ENCODE measurements at regions not wholly inside any gene's neighbourhood (a gene's known extent, or its start where the extent isn't known, plus 50 kb on each side); places are given as distances from the start of the nearest gene placed in this dataset.
"Not testable (repeated sequence)": the region's sequence is repeated elsewhere in the genome, so short reads cannot be mapped to it uniquely, and the experiment has no call there.

DNA sequence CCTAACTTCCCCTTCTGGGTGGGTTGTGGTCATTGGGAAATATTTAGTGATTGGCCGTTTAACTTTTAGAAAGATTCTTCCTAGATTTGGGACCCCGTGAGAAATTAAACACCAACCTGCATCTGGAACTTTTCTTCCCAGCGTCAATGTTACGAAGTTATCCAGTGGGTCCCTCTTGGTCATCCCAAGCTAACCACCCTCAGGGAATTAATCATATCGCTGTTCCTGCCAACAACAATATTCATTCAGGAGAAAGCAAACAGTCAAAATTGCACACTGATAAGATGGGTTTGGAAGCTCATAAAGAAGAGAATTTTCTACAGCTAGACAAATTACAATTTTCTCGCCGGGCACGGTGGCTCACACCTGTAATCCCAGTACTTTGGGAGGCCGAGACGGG lies 121.2 kb upstream of the STX18 start:
- no peak for DNase-seq

DNA sequence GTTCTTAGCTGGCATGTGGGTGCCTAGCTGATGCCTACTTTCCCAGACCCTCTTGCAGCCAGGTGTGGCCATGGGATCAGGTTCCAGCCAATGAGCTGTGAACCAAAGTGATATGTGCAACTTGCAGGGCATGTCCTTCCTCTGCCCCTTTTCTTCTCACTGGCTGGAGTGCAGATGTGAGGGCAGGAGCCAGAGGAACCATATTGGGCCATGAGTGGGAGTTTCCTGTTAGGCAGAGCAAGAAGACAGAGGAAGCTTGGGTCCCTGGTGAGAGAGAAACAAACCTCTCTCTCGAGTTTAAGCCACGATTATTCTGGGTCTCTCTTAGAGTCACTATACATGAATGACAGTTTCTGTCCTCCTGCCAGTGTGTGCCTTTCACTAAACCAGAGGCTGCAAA lies 120.4 kb upstream of the STX18 start:
- DNase-seq, result no peak

DNA sequence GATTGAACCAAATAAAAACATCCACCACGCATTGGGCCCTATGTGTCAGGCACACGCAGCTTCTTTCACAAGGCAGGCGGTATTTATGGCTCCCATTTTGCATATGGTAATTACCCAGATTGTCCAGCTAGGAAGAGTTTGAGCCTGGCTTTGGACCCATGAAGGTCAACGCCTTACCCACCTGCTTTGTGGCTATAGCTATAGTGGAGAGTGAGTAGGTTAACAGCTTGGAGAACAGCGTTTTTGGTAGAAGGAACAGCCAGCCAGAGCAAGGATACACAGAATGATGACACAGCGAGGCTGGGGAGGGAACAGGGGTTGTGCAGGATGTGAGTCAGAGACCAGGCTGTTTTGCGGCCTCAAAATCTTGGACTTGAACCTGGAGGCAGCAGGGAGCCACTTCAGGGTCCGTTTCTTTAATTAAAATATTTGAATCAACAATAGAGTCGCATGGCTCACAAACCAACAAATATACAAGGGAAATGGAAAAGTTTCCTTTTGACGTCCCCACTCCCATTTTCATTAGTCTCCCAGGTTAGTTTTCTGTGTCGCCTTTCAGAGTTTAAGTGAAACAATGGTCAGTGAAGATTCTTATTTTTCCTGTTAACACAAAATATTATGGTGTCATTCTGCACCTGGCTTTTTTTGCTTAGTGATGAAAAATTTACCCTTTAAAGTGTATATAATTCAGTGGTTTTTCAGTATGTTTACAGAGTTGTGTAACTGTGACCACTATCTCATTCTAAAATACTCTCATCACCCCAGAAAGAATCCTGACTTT lies 118.2 kb upstream of the STX18 start:
- no peak for DNase-seq

DNA sequence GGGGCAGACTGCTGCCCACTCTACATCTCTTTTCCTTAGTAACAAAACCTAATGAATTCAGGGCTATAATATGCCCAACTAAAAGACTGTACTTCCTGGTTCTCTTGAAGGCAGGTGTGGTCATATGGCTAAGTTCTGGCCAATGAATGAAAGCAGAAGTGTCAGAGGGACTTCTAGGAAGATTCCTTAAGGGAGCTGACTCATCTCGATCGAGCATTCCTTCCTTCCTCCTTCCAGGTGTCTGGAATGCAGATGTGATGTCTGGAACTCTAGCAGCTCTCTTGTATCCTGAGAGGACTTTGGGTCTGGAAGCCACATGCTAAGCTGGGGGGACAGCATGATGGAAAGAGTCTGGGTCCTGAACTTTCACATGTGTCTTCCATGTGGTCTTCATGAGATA lies 116.2 kb upstream of the STX18 start:
- no peak for DNase-seq

DNA sequence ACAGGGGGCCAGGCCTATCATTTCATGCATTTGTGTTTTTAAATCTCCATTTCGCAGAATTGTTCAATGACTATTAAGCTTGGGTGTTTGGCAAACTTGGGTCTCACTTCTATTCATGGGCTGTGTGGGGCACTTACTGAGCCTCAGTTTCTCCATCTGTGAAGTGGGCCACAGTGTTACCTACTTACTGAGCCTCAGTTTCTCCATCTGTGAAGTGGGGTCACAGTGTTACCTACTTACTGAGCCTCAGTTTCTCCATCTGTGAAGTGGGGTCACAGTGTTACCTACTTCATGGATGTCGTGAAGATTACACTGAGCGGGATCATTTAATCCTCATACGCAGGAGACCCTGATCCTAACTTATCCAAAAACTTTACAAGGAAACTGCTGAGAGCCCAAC lies 115.1 kb upstream of the STX18 start:
- no peak for DNase-seq

DNA sequence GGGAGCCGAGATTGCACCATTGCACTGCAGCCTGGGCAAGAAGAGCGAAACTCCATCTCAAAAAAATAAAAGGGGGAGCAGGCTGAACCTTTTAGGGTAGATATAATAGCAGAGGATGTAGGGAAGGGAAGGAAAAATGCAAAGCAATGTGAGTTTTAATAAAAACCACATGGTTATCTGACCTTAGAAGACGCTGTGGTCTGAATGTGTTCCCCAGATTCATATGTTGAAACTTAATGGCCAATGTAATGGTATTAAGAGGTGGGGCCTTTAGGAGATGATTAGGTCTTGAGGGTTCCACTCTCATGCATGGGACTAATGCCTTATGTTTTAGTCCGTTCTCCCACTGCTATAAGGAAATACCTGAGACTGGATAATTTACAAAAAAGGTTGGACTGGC lies 114.1 kb upstream of the STX18 start:
- DNase-seq, result no peak

DNA sequence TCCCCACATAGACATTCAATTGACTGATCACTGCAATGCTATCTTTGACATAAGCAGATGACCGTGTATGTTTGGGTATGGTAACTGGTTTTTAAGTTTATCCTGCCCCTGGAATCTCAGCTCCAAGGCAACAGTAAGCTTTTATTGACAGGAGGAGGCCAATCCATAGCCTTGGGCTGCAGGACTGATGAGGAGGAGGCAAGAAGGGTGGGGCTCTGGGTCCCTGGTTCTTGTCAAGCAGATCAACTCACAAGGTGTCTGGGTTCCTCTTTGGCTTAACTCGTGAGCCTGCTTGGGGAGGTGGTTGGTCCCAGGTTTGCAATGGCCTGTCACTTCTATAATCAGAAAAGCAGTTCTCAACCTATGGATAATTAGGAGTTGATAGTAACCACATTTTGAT lies 113.2 kb upstream of the STX18 start:
- no peak for DNase-seq

DNA sequence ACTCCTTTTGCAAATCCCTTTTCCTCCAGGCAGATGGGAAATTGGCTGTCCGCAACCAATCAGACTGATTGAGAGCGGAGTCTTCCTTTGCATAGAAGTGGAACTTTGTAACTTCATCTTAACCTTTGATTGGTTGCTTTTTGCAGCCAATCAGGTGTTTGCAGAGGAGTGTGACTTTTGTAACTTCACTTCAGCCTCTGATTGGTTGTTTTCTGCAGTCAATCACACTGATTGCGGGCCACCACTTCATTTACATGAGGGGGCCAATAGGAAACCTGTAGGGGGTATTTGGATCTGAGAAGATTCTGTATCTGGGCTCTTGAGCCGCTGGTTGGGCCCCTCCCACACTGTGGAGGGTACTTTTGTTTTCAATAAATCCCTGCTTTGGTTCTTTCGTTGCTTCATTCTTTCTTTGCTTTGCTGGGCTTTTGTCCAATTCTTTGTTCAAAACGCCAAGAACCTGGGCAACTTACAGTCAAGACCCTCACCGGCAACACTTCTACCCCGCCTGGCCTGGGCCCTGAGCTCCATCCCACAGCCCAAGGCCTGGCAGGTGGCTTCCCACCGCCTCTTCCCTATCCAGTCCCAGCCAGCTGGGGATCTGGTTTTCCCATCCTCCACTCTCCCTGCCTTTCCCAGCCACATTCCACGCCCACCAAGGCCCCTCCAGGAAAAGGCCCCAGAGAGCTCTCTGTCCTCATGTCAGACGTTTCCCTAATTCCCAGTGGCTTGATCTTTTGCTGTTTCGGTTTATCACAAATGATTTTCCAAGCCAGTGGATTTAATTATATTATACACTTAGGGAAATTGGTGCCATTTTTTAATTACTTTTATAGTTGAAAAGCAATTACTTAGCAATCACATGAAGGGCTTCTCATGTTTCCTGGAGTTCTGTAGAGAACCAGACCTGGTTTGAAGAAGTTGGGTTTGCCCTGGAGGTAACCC lies 110.2 kb upstream of the STX18 start:
- no peak for DNase-seq

DNA sequence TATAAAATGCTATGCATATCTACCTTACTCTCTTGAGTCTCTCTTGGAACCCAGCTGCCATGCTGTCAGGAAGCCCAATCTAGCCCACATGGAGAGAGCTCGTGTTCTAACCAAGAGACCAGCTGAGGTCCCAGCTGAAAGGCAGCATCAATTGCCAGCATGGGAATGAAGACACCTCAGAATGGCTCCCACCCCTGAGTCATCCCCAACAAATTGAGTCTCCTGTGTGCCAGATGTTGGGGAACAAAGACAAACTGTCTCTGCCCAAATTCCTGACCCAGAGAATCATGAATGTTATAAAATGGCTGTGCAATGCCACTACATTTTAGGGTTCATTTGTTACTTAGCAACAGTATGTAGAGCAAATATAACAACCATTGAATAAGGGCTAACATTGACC lies 105.2 kb upstream of the STX18 start:
- no peak for DNase-seq

DNA sequence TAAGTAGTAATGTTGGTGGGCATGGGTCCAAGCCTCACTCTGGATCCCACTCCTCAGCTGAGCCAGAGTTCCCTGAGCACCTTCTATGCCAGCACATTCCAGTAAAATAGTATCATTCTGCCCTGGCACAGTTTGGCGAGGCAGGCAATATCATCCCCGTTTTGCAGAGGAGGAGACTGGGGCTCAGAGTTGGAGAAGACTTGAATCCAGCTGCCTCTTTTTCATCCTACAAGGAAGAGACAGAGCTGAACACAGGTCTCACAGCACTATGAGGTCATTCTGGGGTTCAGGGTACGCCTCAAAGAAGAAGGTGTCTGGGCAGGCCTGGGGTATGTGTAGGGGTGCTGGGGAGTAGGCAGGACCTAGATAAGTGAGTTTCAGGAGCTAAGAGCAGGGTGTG lies 103.9 kb upstream of the STX18 start:
- no peak for DNase-seq

DNA sequence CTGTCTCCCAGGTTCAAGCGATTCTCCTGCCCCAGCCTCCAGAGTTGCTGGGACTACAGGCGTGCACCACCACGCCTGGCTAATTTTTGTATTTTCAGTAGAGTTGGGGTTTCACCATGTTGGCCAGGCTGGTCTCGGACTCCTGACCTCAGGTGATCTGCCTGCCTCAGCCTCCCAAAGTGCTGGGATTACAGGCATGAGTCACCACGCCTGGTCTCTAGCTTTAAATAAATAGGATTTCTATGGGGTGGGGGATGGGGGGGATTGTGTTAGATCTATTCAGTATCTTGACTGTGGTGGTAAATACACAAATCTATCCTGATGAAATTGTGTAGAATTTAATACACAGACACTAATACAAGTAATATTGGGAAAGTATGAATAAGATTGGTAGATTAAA lies 102.4 kb upstream of the STX18 start:
- not testable (repeated sequence) for DNase-seq

DNA sequence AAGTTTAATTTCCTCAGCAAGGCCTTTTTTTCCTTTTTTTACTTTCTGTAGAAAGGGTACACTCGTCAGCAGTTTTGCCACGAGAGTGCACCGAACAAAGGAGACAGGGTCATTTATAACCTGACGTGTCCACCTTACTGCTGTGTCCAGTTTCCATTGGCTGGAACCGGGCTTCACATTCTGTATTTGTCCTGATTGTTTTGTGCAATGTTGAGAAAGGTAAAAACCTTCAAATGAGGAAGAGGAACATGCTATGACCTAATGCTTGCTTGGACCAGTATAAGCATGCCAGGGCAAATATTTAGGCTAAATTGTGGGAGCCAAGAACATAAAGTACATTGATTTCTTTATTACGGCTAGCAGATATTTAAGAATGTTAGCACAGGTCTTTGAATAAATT lies 101.9 kb upstream of the STX18 start:
- not testable (repeated sequence) for DNase-seq

DNA sequence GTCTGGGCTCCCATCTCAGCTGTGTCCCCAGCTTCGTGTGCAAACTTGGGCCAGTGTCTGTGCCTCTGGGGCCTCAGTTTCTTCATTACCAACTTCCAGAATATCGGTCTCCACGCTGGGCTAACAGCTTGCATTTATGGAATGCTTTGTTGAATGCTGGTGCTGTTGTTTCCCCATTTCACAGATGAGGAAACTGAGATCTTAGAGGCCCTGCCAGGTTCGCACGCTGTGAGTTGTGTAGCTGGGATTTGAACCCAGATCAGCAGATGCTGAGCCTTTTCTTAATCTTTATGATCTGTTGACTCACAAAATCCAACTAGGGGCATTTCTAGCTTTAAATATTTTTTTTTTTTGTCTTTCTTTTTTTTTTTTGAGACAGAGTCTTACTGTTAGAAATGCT lies 101.5 kb upstream of the STX18 start:
- no peak for DNase-seq

DNA sequence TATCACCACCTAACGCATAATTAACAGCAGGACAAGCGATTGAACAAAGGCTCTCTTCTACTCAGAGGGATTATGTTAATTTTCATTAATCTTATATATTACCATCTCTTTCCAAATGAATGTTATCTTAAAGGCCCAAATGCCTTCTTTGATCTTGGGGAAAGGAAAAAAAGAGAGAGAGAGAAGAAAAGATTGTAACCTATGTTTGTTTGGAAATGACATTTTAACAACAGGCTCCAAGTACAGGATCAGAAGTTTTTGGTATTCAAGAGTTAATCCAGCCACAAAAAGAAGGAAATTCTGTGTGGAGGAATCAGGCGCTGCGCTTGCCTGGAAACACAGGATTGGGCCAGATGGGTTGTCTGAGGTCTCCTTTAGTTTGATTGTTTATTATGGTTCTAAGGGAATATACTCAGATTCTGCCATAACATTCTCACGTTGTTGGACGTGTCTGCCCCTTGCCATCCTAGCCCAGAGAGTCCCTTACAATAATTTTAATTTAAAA lies 100.7 kb upstream of the STX18 start:
- no peak for DNase-seq

DNA sequence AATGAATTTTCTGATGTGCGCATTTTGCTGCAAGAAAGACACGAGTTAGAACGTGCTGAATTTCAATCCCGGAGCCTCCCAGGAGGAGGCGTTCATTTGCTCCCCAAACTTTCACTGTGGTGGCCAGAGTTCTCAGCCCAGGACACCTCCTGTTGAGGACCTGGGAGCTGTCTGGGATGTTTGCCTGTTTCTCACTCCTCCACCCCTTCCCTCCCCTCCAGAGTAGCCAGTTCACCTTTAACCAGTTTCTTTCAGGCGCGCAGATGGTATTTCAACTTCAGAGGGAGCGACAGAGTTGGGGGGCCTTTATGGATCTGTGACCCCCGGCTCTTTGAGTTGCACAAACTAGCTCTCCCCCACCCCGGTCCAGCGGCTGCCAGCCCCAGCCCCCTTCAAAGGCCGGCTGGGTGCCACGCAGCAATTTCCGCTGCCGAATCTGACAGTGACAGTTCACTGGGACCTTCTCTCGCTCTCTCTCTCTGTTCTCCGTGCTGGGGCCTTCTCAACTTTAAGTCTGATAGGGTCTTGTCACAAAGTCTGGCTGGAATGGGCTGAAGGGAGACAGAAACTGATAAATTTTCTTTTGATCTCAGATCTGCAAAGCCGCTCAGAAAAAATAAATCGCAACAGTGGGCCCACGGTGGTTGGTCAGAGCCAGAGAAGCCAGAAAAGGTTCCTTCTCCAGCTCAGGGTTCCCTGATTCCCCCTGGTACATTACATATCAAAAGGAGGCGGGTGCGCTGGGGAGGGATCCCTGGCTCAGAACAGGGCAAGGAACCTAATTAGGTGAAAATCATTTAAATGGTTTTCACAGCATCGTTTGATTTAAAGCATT lies 100.0 kb upstream of the STX18 start:
- DNase-seq, result no peak

DNA sequence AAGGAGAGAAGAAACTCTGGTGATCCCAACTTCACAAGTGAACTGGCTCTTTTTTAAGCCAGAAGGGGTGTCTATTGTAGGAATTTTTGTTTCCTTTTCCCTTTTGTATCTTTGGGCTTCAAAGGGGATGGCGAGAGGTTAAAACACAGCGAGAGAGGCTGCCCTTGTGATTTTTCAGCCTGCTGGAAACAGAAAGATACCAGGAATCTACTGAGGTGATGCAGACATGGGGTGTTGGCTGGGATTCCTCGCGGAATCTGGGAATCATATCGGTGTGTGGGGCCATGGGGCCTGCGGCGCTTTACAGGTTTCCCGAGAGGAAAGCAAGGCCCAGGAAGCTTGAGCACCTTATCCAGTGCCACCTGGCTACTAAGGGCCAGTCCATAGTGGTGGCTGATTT lies 99.4 kb upstream of the STX18 start:
- DNase-seq, result no peak

DNA sequence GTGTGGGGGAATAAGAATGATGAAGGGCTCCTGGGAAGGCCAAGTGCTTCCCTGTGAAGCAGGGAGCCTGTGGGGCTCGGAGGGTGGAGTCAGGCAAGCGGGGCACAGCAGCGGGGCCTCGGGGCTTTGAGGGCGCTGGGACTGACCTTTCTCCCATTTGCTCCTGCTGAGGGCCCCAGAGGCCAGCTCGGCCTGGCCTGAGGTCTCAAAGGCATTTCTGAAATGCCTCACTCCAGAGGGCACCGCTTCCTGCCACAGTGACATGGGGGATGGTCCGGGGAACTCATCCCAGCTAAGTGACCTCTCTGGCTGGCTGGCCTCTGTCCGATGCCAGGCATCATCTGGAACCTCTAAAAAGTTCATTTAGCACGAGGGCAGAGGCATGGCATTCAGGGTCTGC lies 98.8 kb upstream of the STX18 start:
- DNase-seq, result no peak

DNA sequence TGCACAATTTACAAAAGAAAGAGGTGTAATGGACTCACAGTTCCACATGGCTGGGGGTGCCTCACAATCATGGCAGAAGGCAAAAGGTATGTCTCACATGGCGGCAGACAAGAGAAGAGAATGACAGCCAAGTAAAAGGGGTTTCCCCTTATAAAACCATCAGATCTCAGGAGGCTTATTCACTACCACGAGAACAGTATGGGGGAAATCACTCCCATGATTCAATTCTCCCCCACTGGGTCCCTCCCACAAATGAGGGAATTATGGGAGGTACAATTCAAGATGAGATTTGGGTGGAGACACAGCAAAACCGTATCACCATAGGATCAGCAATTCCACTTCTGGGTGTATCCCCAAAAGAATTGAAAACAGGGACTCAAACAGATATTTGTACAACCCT lies 97.5 kb upstream of the STX18 start:
- no peak for DNase-seq

DNA sequence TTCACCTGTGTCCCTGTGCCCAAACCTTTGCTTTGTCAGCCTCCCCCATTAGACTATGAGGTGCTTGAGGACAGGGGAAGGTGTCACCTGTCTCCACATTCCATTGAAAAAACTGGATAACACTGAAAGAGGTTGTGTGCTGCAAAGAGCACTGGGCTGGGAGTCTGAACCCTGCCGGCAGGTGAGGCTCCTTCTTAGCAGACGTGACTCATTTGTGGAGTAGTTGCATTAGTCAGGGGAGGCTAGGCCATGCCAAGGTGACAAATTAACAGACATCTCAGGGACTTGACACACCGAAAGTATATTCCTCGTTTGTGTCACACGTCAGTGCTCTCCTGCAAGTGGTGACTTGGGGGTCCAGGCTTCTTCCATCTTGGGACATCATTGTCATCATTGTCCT lies 95.9 kb upstream of the STX18 start:
- DNase-seq, result peak; percentile 26

DNA sequence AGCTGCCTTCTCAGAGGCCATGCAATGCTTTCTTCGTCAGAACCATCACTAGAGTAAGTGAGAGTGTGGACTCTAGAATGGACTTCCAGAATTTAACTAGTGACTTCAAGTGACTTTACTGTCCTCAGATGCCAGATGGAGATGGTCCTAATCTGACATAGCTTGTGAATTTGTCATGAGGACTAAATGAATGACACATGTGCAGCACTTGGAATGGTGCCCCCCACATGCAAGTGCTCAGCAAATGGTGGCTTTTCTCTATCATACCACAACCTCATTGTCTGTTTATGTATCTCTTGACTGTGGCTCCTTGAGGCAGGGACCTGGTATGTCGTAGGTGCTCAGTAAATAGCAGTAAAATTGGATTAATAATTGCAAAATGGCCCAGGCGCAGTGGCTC lies 91.6 kb upstream of the STX18 start:
- DNase-seq, result no peak

DNA sequence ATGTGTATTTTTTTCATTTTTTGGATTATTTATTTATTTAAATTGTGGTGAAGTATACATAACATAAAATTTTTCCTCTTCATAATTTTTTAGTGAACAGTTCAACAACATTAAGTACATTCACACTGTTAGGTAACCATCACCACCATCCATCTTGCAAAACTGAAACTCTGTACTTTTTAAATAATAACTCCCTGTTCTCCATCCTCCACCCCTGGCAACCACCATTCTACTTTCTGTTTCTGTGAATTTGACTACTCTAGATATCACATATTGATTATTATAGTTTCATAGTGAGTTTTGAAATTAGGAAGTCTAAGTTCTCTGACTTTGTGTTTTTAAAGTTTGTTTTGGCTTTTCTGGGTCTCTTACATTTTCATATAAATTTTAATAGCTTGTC lies 89.3 kb upstream of the STX18 start:
- DNase-seq, result no peak

DNA sequence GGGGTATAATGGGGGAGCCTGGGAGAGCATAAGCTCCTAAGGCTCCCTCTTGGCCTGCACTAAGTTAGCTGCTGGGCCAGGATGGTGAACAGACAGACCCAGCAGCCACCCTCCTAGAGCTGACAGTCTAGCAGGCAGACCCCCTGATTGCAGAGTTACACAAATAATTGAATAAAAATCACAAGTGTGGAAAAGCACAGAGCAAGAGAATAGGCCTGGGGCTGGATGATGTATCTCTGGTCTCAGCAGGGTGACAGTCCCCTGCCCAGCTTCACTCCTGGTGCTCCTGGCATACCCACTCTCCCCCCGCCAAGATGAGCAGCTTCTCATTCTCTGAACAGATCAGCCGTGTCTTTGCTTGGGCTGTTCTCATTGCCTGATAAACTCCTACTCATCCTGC lies 86.1 kb upstream of the STX18 start:
- no peak for DNase-seq

DNA sequence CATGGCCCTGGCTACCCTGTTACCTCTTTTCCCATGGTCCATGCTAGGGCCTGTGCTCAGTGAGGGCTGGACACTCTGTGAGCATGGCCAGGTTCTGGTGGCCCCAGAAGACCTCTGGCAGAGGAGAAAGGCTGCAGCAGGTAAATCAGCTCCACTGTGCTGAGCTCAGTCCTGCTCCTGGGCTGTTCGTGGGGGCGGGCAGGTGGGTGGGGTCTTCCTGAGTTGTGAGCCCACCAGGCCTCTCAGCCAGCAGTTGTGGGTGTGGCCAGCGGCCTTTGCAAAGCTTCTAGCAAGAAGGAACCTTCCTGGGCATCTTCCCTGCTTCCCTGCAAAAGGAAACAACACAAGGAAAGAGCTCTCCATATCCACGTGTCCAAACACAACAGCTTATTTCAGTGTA lies 85.3 kb upstream of the STX18 start:
- DNase-seq, result no peak
